GM06990 (cell line): ENCODE measurements at regions not wholly inside any gene's neighbourhood (a gene's known extent, or its start where the extent isn't known, plus 50 kb on each side); places are given as distances from the start of the nearest gene placed in this dataset.

ENCODE experiments used
- DNase-seq: peaks from one replicate; pipeline ENCODE4 v3.0.0-alpha.2; 2011; ENCODE audit not compliant: insufficient read length; ENCODE audit errors: extremely low read depth
- H3K27me3 ChIP-seq: replicated peaks from 2 replicates; pipeline ENCODE4 v1.6.0; 2011; ENCODE audit warnings: low read length; ENCODE audit not compliant: control insufficient read depth, insufficient read depth
- H3K36me3 ChIP-seq: 2 replicates; pipeline ENCODE4 v1.5.1; 2011; ENCODE audit warnings: low read length; ENCODE audit not compliant: control insufficient read depth, insufficient read depth
- H3K4me3 ChIP-seq: replicated peaks from 2 replicates; pipeline ENCODE4 v1.5.1; 2011; ENCODE audit warnings: low read depth, mild to moderate bottlenecking, control low read depth, low read length
- CTCF ChIP-seq: IDR thresholded peaks from 2 replicates; pipeline ENCODE4 v1.5.1; 2011; ENCODE audit warnings: low read length, control low read depth, mild to moderate bottlenecking, inconsistent platforms; ENCODE audit not compliant: insufficient read depth, poor library complexity, severe bottlenecking

GRCh38 chr3:30069056-30069455, 537.3 kb upstream of the TGFBR2 start:
- Histone ChIP-seq H3K36me3 (no peaks in the 10 kb centered on the region), H3K27me3 (no peaks in the 10 kb centered on the region), H3K4me3 (no peak overlapping the region)
- no peak for DNase-seq
- TF ChIP-seq CTCF, result no peak

- H3K27me3 ChIP-seq, result no peaks in the 10 kb centered on the region
- H3K36me3 ChIP-seq, result no peaks in the 10 kb centered on the region
- no peak for DNase-seq
- TF ChIP-seq CTCF, result no peak
- H3K4me3 ChIP-seq, result no peak overlapping the region
These were observed 533.4 kb upstream of the TGFBR2 start for GRCh38 chr3:30073040-30073439.

GRCh38 chr3:30073622-30074021, 532.8 kb upstream of the TGFBR2 start:
- DNase-seq, result no peak
- no peak for TF ChIP-seq CTCF

GRCh38 chr3:30075514-30075913, 530.9 kb upstream of the TGFBR2 start:
- no peaks in the 10 kb centered on the region for H3K36me3 ChIP-seq
- H3K27me3 ChIP-seq, result no peaks in the 10 kb centered on the region
- DNase-seq, result no peak
- no peak for TF ChIP-seq CTCF
- no peak overlapping the region for H3K4me3 ChIP-seq

More at GRCh38 chr3:30073622-30074021, 532.8 kb upstream of the TGFBR2 start:
- no peaks in the 10 kb centered on the region for H3K36me3 ChIP-seq
- no peaks in the 10 kb centered on the region for H3K27me3 ChIP-seq
- no peak overlapping the region for H3K4me3 ChIP-seq

GRCh38 chr3:30076899-30077298, 529.5 kb upstream of the TGFBR2 start:
- H3K36me3 ChIP-seq, result no peaks in the 10 kb centered on the region
- DNase-seq, result no peak
- no peak overlapping the region for H3K4me3 ChIP-seq
- TF ChIP-seq CTCF, result no peak
- H3K27me3 ChIP-seq, result no peaks in the 10 kb centered on the region

GRCh38 chr3:30077746-30078145, 528.7 kb upstream of the TGFBR2 start:
- no peak for DNase-seq
- H3K4me3 ChIP-seq, result no peak overlapping the region
- no peaks in the 10 kb centered on the region for H3K27me3 ChIP-seq
- H3K36me3 ChIP-seq, result no peaks in the 10 kb centered on the region
- TF ChIP-seq CTCF, result no peak
